Heart right ventricle (tissue), 16 donors: ENCODE measurements at regions not wholly inside any gene's neighbourhood (a gene's known extent, or its start where the extent isn't known, plus 50 kb on each side); places are given as distances from the start of the nearest gene placed in this dataset.

Experiments used
- ATAC-seq, 8 donors: fragments of 200-7000 bp; cut with Tn5 transposase; one replicate each; pipeline ENCODE4 v1.9.1; 2020; ENCODE audit warnings: mild to moderate bottlenecking in 8 of 8, moderate library complexity in 8 of 8, moderate number of reproducible peaks in 1 of 8
- DNase-seq, 2 donors: peaks; one replicate each; pipeline ENCODE4 v3.0.0-alpha.2; 2020
- H3K27ac ChIP-seq, 10 donors: fragments of 200-600 bp; sonication (generic) in 2 of 10; one replicate each; pipeline versions ENCODE4 v1.5.0 to v1.8.0; 2020 to 2022; ENCODE audit warnings: mild to moderate bottlenecking in 3 of 10
- H3K27me3 ChIP-seq, 7 donors: fragments of 200-600 bp; one replicate each; pipeline ENCODE4 v1.8.0; 2021 to 2022; ENCODE audit warnings: mild to moderate bottlenecking in 2 of 7
- H3K36me3 ChIP-seq, 9 donors: fragments of 200-600 bp; sonication (generic) in 1 of 9; one replicate each; pipeline versions ENCODE4 v1.5.0 to v1.8.0; 2020 to 2022; ENCODE audit warnings: mild to moderate bottlenecking in 2 of 9
- H3K4me1 ChIP-seq, 9 donors: fragments of 200-600 bp; sonication (generic) in 1 of 9; one replicate each; pipeline versions ENCODE4 v1.5.0 to v1.8.0; 2020 to 2022; ENCODE audit warnings: mild to moderate bottlenecking in 4 of 9
- H3K4me3 ChIP-seq, 10 donors: fragments of 200-600 bp; sonication (generic) in 2 of 10; one replicate each; pipeline versions ENCODE4 v1.5.0 to v1.8.0; 2020 to 2022; ENCODE audit warnings: mild to moderate bottlenecking in 7 of 10, moderate library complexity in 2 of 10
- H3K9me3 ChIP-seq, 11 donors: fragments of 200-600 bp in 10 of 11; sonication (generic) in 2 of 11; one replicate each; pipeline versions ENCODE4 v1.5.0 to v1.8.0; 2013 to 2022; ENCODE audit warnings: mild to moderate bottlenecking in 2 of 11, control low read depth in 1 of 11, moderate library complexity in 1 of 11
- WGBS, 2 donors: extraction: QIAGEN DNeasy Blood & Tissue Kit; methylation state at CpG; one replicate each; pipeline ENCODE4 v1.1.7; 2013; ENCODE audit warnings: inconsistent platforms in 1 of 2; 5-methylcytosine and 5-hydroxymethylcytosine counted together
- intact Hi-C, 10 donors: fragments of 100-400 bp; cut with DNase I; formaldehyde crosslinking; loops; one replicate each; pipeline versions ENCODE4 v1.11.1 to v1.14.2; 2022
- TF ChIP-seq, protein P1 (sequence below), 9 donors: fragments of 200-600 bp; sonication (generic) in 2 of 9; IDR thresholded peaks; one replicate each; pipeline versions ENCODE4 v1.5.0 to v1.8.0; 2021 to 2022; ENCODE audit warnings: antibody characterized with exemption in 9 of 9, mild to moderate bottlenecking in 5 of 9, moderate library complexity in 1 of 9
- donor health status: Arrhythmogenic right ventricular cardiomyopathy.
- donor health status: ischemic (EF 13 %, LVEDD 7.1; RV severe dilation, severe dysfunction).
- donor health status: healthy with polysubstance abuse.
- donor health status: DM: no; HTN: yes; CAD: no.
- donor health status: DM: no; HTN: no; CAD: no.
- donor health status: ischemic (EF 25% LVEDD 6.9; RV normal size, moderate dysfunction).
- donor health status: ischemic (EF 25% LVEDD 5.7; RV mildly dilated, moderate dysfunction).
- donor health status: healthy.
- donor health status: DM: yes; HTN: yes; CAD: no.
- donor health status: Ischemic cardiomyopathy.
- donor health status: ischemic (EF 35%, LVEDD 5.7; RV mildly dilated, moderate dysfunction).
- donor health status: nonischemic (EF 11% LVEDD 7.7; RV severe dilation, severe dysfunction).
- donor health status: DM: yes; HTN: yes; CAD: no.
- donor health status: PGD.
- donor health status: ischemic (EF 29% LVEDD 5.4; RV normal size, mild dysfunction).
- donor health status: nonischemic (EF 23%, LVEDD 6.1; RV moderate dilation, normal function).

GRCh38 chr7:8353991-8354390 lies 79.4 kb upstream of the NXPH1 start:
- DNase-seq (no peak), ATAC-seq (no peak)
- H3K27me3 ChIP-seq = no peaks in the 10 kb centered on the region
- H3K9me3 ChIP-seq = peaks cover 0 to 5% (median 0%) of the 10 kb centered on the region in 11 donors
- intact Hi-C loops = no loop called here
- no peak overlapping the region for H3K27ac ChIP-seq
- H3K36me3 ChIP-seq = no peaks in the 10 kb centered on the region
- no peaks in the 10 kb centered on the region for H3K4me1 ChIP-seq
- WGBS, 2 donors = 95 to 98% methylated on average over 2 of the region's 2 CpGs
- H3K4me3 ChIP-seq = no peak overlapping the region
- TF ChIP-seq, protein P1, sequence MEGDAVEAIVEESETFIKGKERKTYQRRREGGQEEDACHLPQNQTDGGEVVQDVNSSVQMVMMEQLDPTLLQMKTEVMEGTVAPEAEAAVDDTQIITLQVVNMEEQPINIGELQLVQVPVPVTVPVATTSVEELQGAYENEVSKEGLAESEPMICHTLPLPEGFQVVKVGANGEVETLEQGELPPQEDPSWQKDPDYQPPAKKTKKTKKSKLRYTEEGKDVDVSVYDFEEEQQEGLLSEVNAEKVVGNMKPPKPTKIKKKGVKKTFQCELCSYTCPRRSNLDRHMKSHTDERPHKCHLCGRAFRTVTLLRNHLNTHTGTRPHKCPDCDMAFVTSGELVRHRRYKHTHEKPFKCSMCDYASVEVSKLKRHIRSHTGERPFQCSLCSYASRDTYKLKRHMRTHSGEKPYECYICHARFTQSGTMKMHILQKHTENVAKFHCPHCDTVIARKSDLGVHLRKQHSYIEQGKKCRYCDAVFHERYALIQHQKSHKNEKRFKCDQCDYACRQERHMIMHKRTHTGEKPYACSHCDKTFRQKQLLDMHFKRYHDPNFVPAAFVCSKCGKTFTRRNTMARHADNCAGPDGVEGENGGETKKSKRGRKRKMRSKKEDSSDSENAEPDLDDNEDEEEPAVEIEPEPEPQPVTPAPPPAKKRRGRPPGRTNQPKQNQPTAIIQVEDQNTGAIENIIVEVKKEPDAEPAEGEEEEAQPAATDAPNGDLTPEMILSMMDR (IDR thresholded peaks at IDR 0.05) = no peak

- no peak overlapping the region for H3K27ac ChIP-seq
- H3K27me3 ChIP-seq = no peaks in the 10 kb centered on the region
- DNase-seq (no peak), ATAC-seq (no peak)
- 63 to 67% methylated on average over 4 of the region's 4 CpGs for WGBS, 2 donors
- intact Hi-C loops = no loop called here
- H3K4me3 ChIP-seq = no peak overlapping the region
- no peaks in the 10 kb centered on the region for H3K36me3 ChIP-seq
- peaks cover 0 to 5% (median 0%) of the 10 kb centered on the region in 11 donors for H3K9me3 ChIP-seq
- TF ChIP-seq, protein P1 (IDR thresholded peaks at IDR 0.05) = no peak
- H3K4me1 ChIP-seq = no peaks in the 10 kb centered on the region
Observed at GRCh38 chr7:8354503-8354902, 78.9 kb upstream of the NXPH1 start.

DNA sequence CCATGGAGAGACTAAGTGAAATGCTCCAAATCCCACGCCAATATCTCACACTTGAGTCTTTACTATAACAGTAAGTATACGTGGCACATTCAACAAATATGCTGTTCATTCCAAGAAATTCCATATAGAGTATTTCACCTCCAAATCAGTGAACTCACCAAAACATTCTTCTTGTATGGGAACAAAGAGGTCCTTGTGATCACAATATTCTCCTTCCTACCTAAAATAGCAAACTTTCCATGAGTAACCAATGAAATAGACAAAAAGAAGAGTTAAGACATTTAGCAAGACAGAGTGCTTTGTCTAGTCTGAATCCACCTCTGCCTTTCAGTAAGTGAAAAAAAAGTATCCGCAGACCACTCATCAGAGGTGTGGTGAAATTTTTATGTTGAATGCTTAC lies 77.3 kb upstream of the NXPH1 start:
- DNase-seq = no peak
- Histone ChIP-seq H3K27me3 (no peaks in the 10 kb centered on the region), H3K4me3 (no peak overlapping the region), H3K36me3 (no peaks in the 10 kb centered on the region), H3K4me1 (no peaks in the 10 kb centered on the region), H3K9me3 (peaks cover 0 to 5% (median 0%) of the 10 kb centered on the region in 11 donors), H3K27ac (no peak overlapping the region)
- intact Hi-C loops = no loop called here
- WGBS, 2 donors = 72 to 76% methylated on average over 3 of the region's 3 CpGs
- no peak for ATAC-seq
- TF ChIP-seq, protein P1 (IDR thresholded peaks at IDR 0.05) = no peak

DNA sequence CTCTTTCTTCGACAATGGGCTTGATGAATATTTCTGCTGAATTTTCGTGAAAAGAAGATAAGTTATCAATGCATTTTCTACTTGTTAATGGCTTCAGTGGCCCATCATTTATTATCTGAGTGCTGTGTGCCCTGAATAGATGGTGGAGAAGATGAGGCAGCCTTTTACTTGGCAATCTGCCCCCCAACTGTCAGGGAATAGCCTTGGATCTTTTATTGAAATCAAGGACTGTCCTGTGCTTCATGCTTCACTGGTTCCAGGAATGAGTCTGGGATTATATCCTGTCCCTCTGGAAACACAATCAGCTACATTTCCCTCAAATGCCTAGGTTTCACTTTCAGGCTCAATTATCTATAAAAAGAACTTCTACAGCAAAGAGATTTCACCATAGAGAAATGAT lies 75.9 kb upstream of the NXPH1 start:
- no peaks in the 10 kb centered on the region for H3K27me3 ChIP-seq
- 31 to 47% methylated on average over 2 of the region's 2 CpGs for whole genome bisulfite sequencing, 2 donors
- peaks cover 0 to 5% (median 0%) of the 10 kb centered on the region in 11 donors for H3K9me3 ChIP-seq
- H3K27ac ChIP-seq = no peak overlapping the region
- ATAC-seq (no peak), DNase-seq (no peak)
- no peak overlapping the region for H3K4me3 ChIP-seq
- intact Hi-C loops = no loop called here
- TF ChIP-seq, protein P1 (IDR thresholded peaks at IDR 0.05) = no peak
- no peaks in the 10 kb centered on the region for H3K4me1 ChIP-seq
- H3K36me3 ChIP-seq = no peaks in the 10 kb centered on the region
